COLO829 (cell line): ENCODE measurements at regions not wholly inside any gene's neighbourhood (a gene's known extent, or its start where the extent isn't known, plus 50 kb on each side); places are given as distances from the start of the nearest gene placed in this dataset.
A peak's percentile ranks its signal among the peaks of the same experiment; 100 is the strongest.
"Not testable (repeated sequence)": the region's sequence is repeated elsewhere in the genome, so short reads cannot be mapped to it uniquely, and the experiment has no call there.

Source experiments
- DNase-seq: peaks from one replicate; pipeline ENCODE4 v3.0.0; 2012; ENCODE audit warnings: low spot score

GRCh38 chr5:16392718-16393117 lies 72.9 kb downstream of the ZNF622 start:
- DNase-seq: peak; percentile 22

DNA sequence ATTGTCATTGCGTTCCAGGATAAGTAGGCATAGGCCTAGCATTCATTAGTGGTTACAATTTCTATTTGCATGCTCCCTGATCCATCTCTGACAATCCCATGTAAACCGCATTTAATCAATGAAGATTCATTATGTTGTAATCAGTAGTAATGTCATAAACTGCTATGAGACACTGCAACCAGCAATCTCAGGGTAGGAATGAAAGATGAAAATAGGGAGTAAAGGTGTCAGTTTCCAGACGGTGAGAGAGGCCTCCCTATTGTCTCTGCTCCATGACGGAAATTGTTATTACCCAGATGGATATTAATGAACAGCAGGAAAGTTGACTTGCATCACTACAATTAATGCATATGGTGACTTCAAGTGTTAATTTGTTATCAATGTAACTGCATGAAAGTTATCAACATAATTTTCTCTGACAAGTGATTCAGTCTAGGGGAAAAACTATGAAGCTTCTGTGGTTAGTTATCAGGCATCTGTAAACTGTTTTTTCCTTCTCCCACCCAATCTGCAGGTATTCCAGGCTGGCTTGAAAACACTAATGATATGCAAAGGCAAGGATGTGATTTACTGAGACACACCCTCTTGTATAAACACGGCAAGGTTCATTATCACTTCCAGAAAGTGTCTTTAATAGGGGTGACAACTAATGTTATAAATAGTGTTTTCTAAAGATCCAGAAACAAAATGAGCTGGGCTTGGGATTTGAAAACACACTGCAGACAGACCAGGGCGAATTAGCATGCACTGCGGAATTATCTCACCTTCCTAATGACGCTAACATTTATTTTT lies 73.5 kb downstream of the ZNF622 start:
- no peak for DNase-seq

DNA sequence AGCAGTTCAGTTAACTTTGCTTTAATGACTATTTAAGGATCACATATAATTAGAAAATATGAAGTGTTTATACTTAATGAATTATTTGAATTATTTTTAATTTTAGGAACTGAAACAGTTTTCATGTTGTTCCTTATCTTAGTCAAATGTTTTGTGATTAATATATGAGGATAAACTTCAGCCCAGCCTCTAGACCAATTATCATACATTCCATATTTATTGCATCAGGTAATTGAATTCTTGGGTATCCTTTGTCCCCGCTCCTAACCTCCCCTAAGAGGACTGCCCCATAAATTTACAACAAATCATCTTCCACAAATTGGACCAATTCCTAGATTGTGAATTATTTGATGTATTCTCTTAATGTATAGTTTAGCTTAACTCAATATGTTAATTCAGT lies 74.8 kb downstream of the ZNF622 start:
- no peak for DNase-seq

- no peak for DNase-seq
Observed at GRCh38 chr5:16385516-16386090, 80.0 kb downstream of the ZNF622 start.

DNA sequence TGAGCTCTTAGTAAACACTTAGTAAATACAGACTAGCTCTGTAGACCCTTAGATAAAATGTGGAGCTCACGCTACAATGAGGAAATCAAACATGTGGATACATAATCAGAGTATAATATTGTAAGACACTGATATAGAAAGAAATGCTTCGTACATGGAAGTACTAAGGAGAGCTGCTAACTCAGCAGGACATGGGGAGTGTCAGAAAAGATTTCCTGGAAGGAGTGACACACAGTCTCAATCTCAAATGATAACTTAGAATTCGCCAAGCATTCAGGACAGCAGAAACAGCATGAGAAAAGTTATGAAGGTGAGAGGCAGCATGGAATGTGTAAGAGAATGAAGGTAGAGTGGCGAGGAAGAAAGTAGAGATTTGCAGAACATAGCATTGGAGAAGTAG lies 80.8 kb downstream of the ZNF622 start:
- no peak for DNase-seq

DNA sequence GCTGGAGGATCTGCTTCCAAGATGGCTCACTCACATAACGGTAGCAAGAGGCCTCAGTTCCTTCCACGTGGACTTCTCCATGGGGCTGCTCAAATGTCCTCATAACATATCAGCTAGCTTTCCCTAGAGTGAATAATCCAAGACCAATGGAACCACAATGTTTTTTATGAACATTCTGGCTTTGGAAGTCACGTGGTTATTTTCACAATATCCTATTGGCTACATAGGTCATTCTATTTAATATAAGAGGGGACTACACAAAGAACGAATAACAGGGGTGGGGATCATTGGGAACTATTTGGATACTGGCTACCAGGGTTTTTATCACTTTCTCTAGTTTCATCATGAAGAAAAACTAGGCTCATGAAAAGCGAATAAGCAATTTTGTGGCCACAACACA lies 81.4 kb downstream of the ZNF622 start:
- DNase-seq: no peak

- DNase-seq: no peak
Observed at GRCh38 chr5:16383544-16384052, 82.0 kb downstream of the ZNF622 start.

GRCh38 chr5:16382047-16382446 lies 83.6 kb downstream of the ZNF622 start:
- no peak for DNase-seq

GRCh38 chr5:16378762-16379161 lies 86.8 kb downstream of the ZNF622 start:
- no peak for DNase-seq

GRCh38 chr5:16372493-16372892 lies 93.1 kb downstream of the ZNF622 start:
- DNase-seq: no peak

GRCh38 chr5:16366491-16366890 lies 99.1 kb downstream of the ZNF622 start:
- no peak for DNase-seq

GRCh38 chr5:16364910-16365309 lies 100.7 kb downstream of the ZNF622 start:
- DNase-seq: no peak

- not testable (repeated sequence) for DNase-seq
Observed at GRCh38 chr5:16353439-16353838, 112.2 kb downstream of the ZNF622 start.

DNA sequence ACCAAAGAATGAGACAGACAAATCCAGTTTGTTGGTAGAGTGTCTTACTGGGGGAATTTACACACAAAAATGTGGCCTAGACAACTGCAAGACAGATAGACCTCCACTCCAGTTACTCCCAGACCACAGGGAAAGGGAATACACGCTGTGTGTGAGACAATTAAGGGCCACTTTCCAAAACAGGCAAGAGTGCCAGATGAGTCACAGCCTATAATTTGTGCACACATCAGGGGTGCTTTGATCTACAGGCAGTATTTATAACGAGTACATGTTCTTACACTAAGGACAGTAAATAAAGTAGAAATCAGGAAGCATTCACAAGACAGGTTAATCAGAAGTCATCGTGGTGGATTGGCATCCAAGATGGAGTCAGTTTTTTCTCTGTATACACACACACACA lies 114.8 kb downstream of the ZNF622 start:
- DNase-seq: no peak

DNA sequence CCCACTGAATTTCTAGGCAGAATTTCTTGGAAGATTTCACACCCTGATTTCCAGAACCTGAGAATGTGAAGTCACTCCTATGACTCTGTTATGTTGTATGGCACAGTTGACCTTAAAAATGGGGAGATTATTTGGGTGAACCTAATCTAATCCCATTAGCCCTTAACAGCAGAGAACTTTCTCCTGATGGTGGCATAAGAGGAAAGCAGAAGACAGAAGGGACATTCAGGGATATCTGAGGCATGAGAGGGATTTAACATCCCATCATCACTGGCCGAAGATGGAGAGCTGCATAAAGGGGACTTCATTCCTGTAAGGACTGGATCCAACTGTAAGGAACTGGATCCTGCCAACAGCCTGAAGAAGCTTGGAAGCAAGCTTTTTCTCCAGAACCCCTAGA lies 119.2 kb downstream of the ZNF622 start:
- no peak for DNase-seq

- DNase-seq: peak; percentile 11
Observed at GRCh38 chr5:16345454-16345853, 120.1 kb downstream of the ZNF622 start.

GRCh38 chr5:16326137-16326536 lies 139.5 kb downstream of the ZNF622 start:
- DNase-seq: no peak

DNA sequence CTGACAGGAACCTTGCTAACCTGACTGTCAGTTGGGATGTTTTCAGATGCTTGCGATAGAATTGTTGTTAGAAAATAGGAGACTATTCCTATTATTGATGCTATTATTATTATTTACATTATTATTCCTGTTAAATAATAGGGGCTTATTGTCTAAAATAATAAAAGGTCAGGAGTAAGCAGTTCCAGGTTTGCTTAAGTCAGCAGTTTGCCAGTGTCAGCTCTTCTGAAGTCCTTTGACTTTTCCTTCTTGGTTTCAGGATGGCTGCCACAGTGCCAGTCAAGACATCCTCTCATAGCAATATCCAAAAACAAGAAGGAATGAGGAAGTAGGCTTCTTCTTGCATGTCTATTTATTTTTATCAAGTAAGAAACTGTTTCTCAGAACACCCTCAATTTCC lies 141.7 kb upstream of the MARCHF11 start:
- no peak for DNase-seq

DNA sequence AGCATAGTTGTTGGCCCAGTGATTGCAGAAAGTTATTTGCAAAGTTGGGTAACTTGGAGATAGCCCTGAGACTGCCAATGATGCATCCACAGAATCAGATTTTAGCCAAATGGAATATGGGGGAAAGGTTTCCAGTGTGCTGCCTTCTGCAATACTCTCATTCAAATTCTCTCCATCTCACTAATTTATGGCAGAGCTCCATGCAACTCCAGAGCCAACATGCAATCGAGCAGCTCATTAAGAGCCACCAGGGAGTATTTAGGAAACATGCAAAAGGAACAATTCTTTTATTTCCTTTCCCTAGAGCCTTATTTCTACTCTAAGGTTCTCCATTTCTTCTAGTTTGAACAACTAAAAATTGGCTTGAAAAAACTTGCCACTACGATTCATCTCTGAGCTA lies 135.9 kb upstream of the MARCHF11 start:
- no peak for DNase-seq

GRCh38 chr5:16313761-16314160 lies 134.2 kb upstream of the MARCHF11 start:
- DNase-seq: no peak

- DNase-seq: no peak
Observed at GRCh38 chr5:16312785-16313184, 133.2 kb upstream of the MARCHF11 start.

- no peak for DNase-seq
Observed at GRCh38 chr5:16311666-16312065, 132.1 kb upstream of the MARCHF11 start.

GRCh38 chr5:16306812-16307211 lies 127.2 kb upstream of the MARCHF11 start:
- DNase-seq: no peak

- DNase-seq: no peak
Observed at GRCh38 chr5:16304846-16305245, 125.3 kb upstream of the MARCHF11 start.
